ENCODE measurements at regions not wholly inside any gene's neighbourhood (a gene's known extent, or its start where the extent isn't known, plus 50 kb on each side); places are given as distances from the start of the nearest gene placed in this dataset.
"Not testable (repeated sequence)": the region's sequence is repeated elsewhere in the genome, so short reads cannot be mapped to it uniquely, and the experiment has no call there.

- DNase-seq: no peak
Measured at GRCh38 chr6:14516956-14517355, 399.4 kb downstream of the CD83 start.

- DNase-seq: no peak
Measured at GRCh38 chr6:14517516-14518105, 400.0 kb downstream of the CD83 start.

- no peak for DNase-seq
Measured at GRCh38 chr6:14518515-14519217, 401.1 kb downstream of the CD83 start.

GRCh38 chr6:14520029-14520428, 402.5 kb downstream of the CD83 start:
- no peak for DNase-seq

- DNase-seq: no peak
Measured at GRCh38 chr6:14520536-14520935, 403.0 kb downstream of the CD83 start.

- no peak for DNase-seq
Measured at GRCh38 chr6:14521141-14521540, 403.6 kb downstream of the CD83 start.

- not testable (repeated sequence) for DNase-seq
Measured at GRCh38 chr6:14521861-14522260, 404.3 kb downstream of the CD83 start.

- DNase-seq: no peak
Measured at GRCh38 chr6:14524319-14524718, 406.7 kb downstream of the CD83 start.

- DNase-seq: no peak
Measured at GRCh38 chr6:14530385-14530784, 412.8 kb downstream of the CD83 start.

- DNase-seq: no peak
Measured at GRCh38 chr6:14533446-14533845, 415.9 kb downstream of the CD83 start.

- DNase-seq: no peak
Measured at GRCh38 chr6:14537030-14537429, 419.5 kb downstream of the CD83 start.

- DNase-seq: no peak
Measured at GRCh38 chr6:14540276-14540675, 422.7 kb downstream of the CD83 start.

- no peak for DNase-seq
Measured at GRCh38 chr6:14540810-14541540, 423.4 kb downstream of the CD83 start.

GRCh38 chr6:14542670-14543366, 425.2 kb downstream of the CD83 start:
- peak in 11 of 56 donors; percentile 1 to 21 (median 6) for DNase-seq

- DNase-seq: no peak
Measured at GRCh38 chr6:14543971-14544585, 426.5 kb downstream of the CD83 start.

GRCh38 chr6:14544666-14545065, 427.1 kb downstream of the CD83 start:
- DNase-seq: no peak

- no peak for DNase-seq
Measured at GRCh38 chr6:14545496-14545895, 427.9 kb downstream of the CD83 start.

GRCh38 chr6:14546036-14546435, 428.5 kb downstream of the CD83 start:
- DNase-seq: no peak

- no peak for DNase-seq
Measured at GRCh38 chr6:14547284-14547998, 429.9 kb downstream of the CD83 start.

- peak in 35 of 56 donors; percentile 1 to 54 (median 22) for DNase-seq
Measured at GRCh38 chr6:14549304-14549770, 431.8 kb downstream of the CD83 start.

- DNase-seq: no peak
Measured at GRCh38 chr6:14549871-14550270, 432.3 kb downstream of the CD83 start.

Measured in amygdala (tissue), 56 donors.